ENCODE measurements at regions not wholly inside any gene's neighbourhood (a gene's known extent, or its start where the extent isn't known, plus 50 kb on each side); places are given as distances from the start of the nearest gene placed in this dataset.

- DNase-seq (ENCODE audit: insufficient read length), result no peak
- TF ChIP-seq POLR2A (IDR thresholded peaks at IDR 0.05; ENCODE audit: low read depth, low read length), result no peak
- TF ChIP-seq POLR2AphosphoS5 (IDR thresholded peaks at IDR 0.05; ENCODE audit: low read depth, low read length), result no peak
- no peak for TF ChIP-seq TAF1 (IDR thresholded peaks at IDR 0.05; ENCODE audit: borderline replicate concordance, low read depth, low read length)
- FAIRE-seq, result peak; percentile 78
Observed at GRCh38 chr3:150074697-150075416, 104.2 kb upstream of the PFN2 start.

- FAIRE-seq, result no peak
- DNase-seq (ENCODE audit: insufficient read length), result no peak
- TF ChIP-seq POLR2A (IDR thresholded peaks at IDR 0.05; ENCODE audit: low read depth, low read length), result no peak
- no peak for TF ChIP-seq TAF1 (IDR thresholded peaks at IDR 0.05; ENCODE audit: borderline replicate concordance, low read depth, low read length)
- no peak for TF ChIP-seq POLR2AphosphoS5 (IDR thresholded peaks at IDR 0.05; ENCODE audit: low read depth, low read length)
Observed at GRCh38 chr3:150074277-150074676, 103.6 kb upstream of the PFN2 start.

GRCh38 chr3:150073513-150073912 lies 102.8 kb upstream of the PFN2 start:
- TF ChIP-seq TAF1 (IDR thresholded peaks at IDR 0.05; ENCODE audit: borderline replicate concordance, low read depth, low read length) (no peak), POLR2A (IDR thresholded peaks at IDR 0.05; ENCODE audit: low read depth, low read length) (no peak), POLR2AphosphoS5 (IDR thresholded peaks at IDR 0.05; ENCODE audit: low read depth, low read length) (no peak)
- FAIRE-seq, result no peak
- no peak for DNase-seq (ENCODE audit: insufficient read length)

GRCh38 chr3:150073031-150073430 lies 102.3 kb upstream of the PFN2 start:
- FAIRE-seq (no peak), DNase-seq (ENCODE audit: insufficient read length) (no peak)
- no peak for TF ChIP-seq POLR2AphosphoS5 (IDR thresholded peaks at IDR 0.05; ENCODE audit: low read depth, low read length)

GRCh38 chr3:150072576-150072975 lies 101.9 kb upstream of the PFN2 start:
- FAIRE-seq (no peak), DNase-seq (ENCODE audit: insufficient read length) (no peak)
- TF ChIP-seq POLR2AphosphoS5 (IDR thresholded peaks at IDR 0.05; ENCODE audit: low read depth, low read length), result no peak
- no peak for TF ChIP-seq POLR2A (IDR thresholded peaks at IDR 0.05; ENCODE audit: low read depth, low read length)
- no peak for TF ChIP-seq TAF1 (IDR thresholded peaks at IDR 0.05; ENCODE audit: borderline replicate concordance, low read depth, low read length)

- FAIRE-seq (no peak), DNase-seq (ENCODE audit: insufficient read length) (no peak)
- no peak for TF ChIP-seq POLR2A (IDR thresholded peaks at IDR 0.05; ENCODE audit: low read depth, low read length)
- TF ChIP-seq TAF1 (IDR thresholded peaks at IDR 0.05; ENCODE audit: borderline replicate concordance, low read depth, low read length), result no peak
- no peak for TF ChIP-seq POLR2AphosphoS5 (IDR thresholded peaks at IDR 0.05; ENCODE audit: low read depth, low read length)
Observed at GRCh38 chr3:150070271-150070670, 99.6 kb upstream of the PFN2 start.

- DNase-seq (ENCODE audit: insufficient read length), result no peak
- no peak for FAIRE-seq
- no peak for TF ChIP-seq TAF1 (IDR thresholded peaks at IDR 0.05; ENCODE audit: borderline replicate concordance, low read depth, low read length)
Observed at GRCh38 chr3:150069633-150070032, 98.9 kb upstream of the PFN2 start.

- DNase-seq (ENCODE audit: insufficient read length), result no peak
- FAIRE-seq, result no peak
- TF ChIP-seq POLR2A (IDR thresholded peaks at IDR 0.05; ENCODE audit: low read depth, low read length), result no peak
- TF ChIP-seq POLR2AphosphoS5 (IDR thresholded peaks at IDR 0.05; ENCODE audit: low read depth, low read length), result no peak
- no peak for TF ChIP-seq TAF1 (IDR thresholded peaks at IDR 0.05; ENCODE audit: borderline replicate concordance, low read depth, low read length)
Observed at GRCh38 chr3:150069154-150069527, 98.4 kb upstream of the PFN2 start.

- FAIRE-seq (no peak), DNase-seq (ENCODE audit: insufficient read length) (no peak)
- no peak for TF ChIP-seq POLR2A (IDR thresholded peaks at IDR 0.05; ENCODE audit: low read depth, low read length)
- no peak for TF ChIP-seq TAF1 (IDR thresholded peaks at IDR 0.05; ENCODE audit: borderline replicate concordance, low read depth, low read length)
- TF ChIP-seq POLR2AphosphoS5 (IDR thresholded peaks at IDR 0.05; ENCODE audit: low read depth, low read length), result no peak
Observed at GRCh38 chr3:150068440-150069153, 97.9 kb upstream of the PFN2 start.

GRCh38 chr3:150067561-150067960 lies 96.9 kb upstream of the PFN2 start:
- no peak for TF ChIP-seq TAF1 (IDR thresholded peaks at IDR 0.05; ENCODE audit: borderline replicate concordance, low read depth, low read length)
- TF ChIP-seq POLR2A (IDR thresholded peaks at IDR 0.05; ENCODE audit: low read depth, low read length), result no peak
- no peak for TF ChIP-seq POLR2AphosphoS5 (IDR thresholded peaks at IDR 0.05; ENCODE audit: low read depth, low read length)
- FAIRE-seq, result no peak
- no peak for DNase-seq (ENCODE audit: insufficient read length)

GRCh38 chr3:150064971-150065370 lies 94.3 kb upstream of the PFN2 start:
- DNase-seq (ENCODE audit: insufficient read length), result no peak

GRCh38 chr3:150063237-150063636 lies 92.5 kb upstream of the PFN2 start:
- FAIRE-seq, result no peak
- no peak for TF ChIP-seq TAF1 (IDR thresholded peaks at IDR 0.05; ENCODE audit: borderline replicate concordance, low read depth, low read length)
- TF ChIP-seq POLR2A (IDR thresholded peaks at IDR 0.05; ENCODE audit: low read depth, low read length), result no peak
- no peak for DNase-seq (ENCODE audit: insufficient read length)

More at GRCh38 chr3:150064971-150065370, 94.3 kb upstream of the PFN2 start:
- TF ChIP-seq POLR2AphosphoS5 (IDR thresholded peaks at IDR 0.05; ENCODE audit: low read depth, low read length) (no peak), TAF1 (IDR thresholded peaks at IDR 0.05; ENCODE audit: borderline replicate concordance, low read depth, low read length) (no peak), POLR2A (IDR thresholded peaks at IDR 0.05; ENCODE audit: low read depth, low read length) (no peak)
- FAIRE-seq, result no peak

Measured in GM12892 (cell line).